ENCODE measurements at regions not wholly inside any gene's neighbourhood (a gene's known extent, or its start where the extent isn't known, plus 50 kb on each side); places are given as distances from the start of the nearest gene placed in this dataset.

DNA sequence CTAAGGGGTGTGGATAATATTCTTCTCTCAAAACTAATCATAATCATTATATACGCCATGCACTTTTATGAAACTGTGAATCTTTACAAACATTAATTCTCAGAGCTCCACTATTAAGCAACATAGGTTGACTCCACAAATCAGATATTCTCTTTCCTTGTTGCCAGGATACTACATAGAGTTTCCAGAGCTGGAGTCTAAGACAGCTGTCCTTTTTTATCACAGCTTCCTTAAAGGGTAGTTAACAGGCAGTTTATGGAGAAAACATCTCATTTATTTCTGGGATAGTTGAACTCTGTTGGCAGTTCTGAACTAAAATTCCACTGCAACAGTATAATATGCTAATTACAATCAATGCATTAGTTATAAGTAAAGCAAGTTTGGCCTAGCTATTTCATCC lies 152.1 kb upstream of the PPP1R2C start:
- no peak for DNase-seq (ENCODE audit: low read depth)
- TF ChIP-seq, protein P1, sequence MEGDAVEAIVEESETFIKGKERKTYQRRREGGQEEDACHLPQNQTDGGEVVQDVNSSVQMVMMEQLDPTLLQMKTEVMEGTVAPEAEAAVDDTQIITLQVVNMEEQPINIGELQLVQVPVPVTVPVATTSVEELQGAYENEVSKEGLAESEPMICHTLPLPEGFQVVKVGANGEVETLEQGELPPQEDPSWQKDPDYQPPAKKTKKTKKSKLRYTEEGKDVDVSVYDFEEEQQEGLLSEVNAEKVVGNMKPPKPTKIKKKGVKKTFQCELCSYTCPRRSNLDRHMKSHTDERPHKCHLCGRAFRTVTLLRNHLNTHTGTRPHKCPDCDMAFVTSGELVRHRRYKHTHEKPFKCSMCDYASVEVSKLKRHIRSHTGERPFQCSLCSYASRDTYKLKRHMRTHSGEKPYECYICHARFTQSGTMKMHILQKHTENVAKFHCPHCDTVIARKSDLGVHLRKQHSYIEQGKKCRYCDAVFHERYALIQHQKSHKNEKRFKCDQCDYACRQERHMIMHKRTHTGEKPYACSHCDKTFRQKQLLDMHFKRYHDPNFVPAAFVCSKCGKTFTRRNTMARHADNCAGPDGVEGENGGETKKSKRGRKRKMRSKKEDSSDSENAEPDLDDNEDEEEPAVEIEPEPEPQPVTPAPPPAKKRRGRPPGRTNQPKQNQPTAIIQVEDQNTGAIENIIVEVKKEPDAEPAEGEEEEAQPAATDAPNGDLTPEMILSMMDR (IDR thresholded peaks at IDR 0.05; ENCODE audit: insufficient read depth, low read depth, low read length, missing control alignments) = no peak
- H3K4me3 ChIP-seq (ENCODE audit: low read length) = no peak overlapping the region

DNA sequence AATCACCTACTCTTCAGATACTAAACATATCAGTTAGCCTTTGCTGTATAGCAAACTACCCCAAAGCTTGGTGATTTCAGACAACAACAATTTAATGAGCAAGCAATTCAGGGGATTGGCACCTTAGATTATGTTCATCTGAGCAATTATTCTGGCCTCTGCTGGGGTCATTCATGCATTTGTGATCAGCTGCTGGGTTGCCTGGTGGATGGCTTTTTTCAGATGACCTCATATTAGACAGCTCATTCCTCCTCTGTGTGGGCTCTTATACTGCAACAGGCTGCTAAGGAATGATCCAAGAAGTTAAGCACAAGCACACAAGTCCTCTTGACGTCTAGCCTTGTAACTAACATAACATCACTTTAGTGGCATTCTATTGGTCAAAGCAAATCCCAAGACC lies 153.0 kb upstream of the PPP1R2C start:
- H3K4me3 ChIP-seq (ENCODE audit: low read length) = no peak overlapping the region
- no peak for DNase-seq (ENCODE audit: low read depth)
- TF ChIP-seq, protein P1 (IDR thresholded peaks at IDR 0.05; ENCODE audit: insufficient read depth, low read depth, low read length, missing control alignments) = no peak

DNA sequence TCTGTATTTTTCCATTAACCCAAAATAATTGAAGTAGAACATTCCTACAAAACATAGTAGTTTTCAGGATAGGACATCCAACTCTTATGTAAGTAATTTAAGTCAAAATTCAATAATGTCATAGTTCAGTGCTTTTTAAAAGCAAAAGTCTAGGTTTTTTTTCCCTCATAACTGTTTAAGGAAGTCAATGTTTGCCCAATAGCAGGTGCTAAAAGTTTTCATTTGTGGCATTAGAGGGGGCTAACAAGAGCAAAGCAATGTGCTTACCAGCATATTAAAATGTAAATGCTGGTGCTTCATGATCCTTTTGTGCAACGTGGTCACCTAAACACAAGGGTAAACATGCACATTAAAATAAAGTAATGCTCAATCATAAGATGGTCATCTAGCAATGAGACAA lies 155.2 kb upstream of the PPP1R2C start:
- TF ChIP-seq, protein P1 (IDR thresholded peaks at IDR 0.05; ENCODE audit: insufficient read depth, low read depth, low read length, missing control alignments) = no peak
- H3K4me3 ChIP-seq (ENCODE audit: low read length) = no peak overlapping the region
- no peak for DNase-seq (ENCODE audit: low read depth)

DNA sequence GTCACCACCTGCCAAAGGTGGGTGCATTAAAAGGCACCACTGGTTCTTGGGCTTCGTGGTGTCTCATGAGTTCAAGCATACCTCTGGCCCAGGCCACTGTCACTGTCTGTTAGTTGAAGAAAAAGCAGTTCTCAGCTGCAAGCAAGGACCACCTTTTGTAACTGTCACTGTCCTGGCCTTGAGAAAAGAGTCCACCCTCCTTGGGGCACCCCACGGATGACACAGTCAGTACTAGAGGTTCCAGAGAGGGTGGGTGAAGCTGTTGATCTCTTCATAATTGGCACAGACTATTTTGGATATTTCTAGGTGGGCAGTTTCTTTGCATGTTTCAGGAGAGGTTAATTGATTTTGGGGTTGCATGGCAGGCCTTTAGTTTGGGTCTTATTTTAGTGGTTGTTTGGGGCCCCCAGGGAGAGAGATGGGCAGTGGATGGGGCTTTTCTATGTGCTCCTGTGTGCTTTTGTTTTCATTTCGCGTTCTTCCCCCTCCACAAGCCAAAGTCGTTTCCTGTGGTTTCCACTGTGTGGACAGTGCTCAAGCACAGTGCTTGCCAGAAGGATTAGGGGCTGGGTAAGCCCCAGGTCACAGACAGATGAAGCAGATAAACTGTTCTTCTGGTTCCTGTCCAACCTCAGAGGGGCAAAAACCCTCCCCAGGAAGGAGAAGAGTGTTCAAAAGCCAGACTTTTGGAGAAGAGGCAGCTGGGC lies 156.2 kb upstream of the PPP1R2C start:
- TF ChIP-seq, protein P1 (IDR thresholded peaks at IDR 0.05; ENCODE audit: insufficient read depth, low read depth, low read length, missing control alignments) = no peak
- H3K4me3 ChIP-seq (ENCODE audit: low read length) = no peak overlapping the region
- DNase-seq (ENCODE audit: low read depth) = no peak

DNA sequence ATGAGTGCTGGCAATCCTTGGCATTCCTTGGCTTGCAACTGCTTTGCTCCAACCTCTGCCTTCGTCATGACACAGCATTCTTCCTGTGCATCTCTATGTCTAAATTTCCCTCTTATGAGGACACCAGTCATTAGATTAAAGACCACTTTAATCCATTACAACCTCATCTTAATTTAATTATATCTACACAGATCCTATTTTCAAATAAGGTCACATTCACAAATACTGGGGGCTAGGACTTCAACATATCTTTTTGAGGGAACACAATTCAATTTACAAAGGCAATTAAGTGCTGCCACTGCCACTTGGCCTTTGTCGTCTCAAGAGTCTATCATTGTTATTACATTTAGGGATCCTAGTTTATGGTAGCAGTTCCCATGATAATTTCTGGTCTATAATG lies 163.7 kb upstream of the PPP1R2C start:
- no peak for DNase-seq (ENCODE audit: low read depth)
- H3K4me3 ChIP-seq (ENCODE audit: low read length) = no peak overlapping the region
- TF ChIP-seq, protein P1 (IDR thresholded peaks at IDR 0.05; ENCODE audit: insufficient read depth, low read depth, low read length, missing control alignments) = no peak

DNA sequence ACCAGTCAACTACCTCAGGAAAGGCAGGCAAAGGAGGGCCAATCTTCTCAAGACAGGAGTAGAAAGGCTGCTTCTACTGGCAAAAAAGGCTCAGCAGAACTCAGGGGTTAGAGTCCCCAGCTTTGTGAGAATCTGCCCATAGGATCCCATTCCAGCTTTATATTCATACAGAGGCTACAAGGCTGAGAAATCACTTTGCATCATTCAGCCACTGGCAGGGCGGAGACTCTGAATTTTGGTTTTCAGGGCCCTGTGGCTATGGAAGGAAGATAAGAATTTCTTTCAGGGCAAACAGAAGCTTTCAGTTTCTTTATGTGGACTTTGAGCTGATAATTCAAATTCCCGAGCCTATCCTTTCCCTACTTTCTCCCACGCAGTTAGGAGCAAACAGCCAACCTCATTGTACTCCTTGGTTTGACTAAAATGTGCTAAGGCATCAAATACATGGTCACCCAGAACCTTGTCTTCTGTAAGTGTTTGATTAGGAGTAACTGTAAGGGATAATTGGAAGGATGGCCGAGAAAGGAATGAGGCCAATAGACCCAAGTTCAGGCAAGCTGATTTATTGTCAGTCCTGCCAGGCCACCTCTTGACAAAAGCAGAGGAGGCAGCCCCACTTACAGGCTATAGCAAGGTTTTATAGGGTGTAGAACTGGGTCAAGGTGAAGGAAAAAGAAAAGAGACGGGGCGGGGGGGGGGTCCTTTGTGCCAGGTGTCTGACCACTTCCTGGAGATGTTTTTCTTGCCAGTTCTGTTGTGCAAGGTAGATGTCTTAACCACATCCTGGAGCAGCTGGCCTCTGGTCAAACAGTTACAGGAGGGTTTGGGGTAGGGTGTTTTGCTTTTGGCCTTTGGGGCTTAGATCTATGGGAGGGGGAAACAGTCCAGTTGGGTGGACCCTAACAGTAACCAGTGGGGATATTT lies 165.3 kb upstream of the PPP1R2C start:
- H3K4me3 ChIP-seq (ENCODE audit: low read length) = no peak overlapping the region
- peak; percentile 24 for DNase-seq (ENCODE audit: low read depth)
- TF ChIP-seq, protein P1 (IDR thresholded peaks at IDR 0.05; ENCODE audit: insufficient read depth, low read depth, low read length, missing control alignments) = no peak

All from epithelial cell of esophagus (primary cell).